AG04449 (cell line): ENCODE measurements at regions not wholly inside any gene's neighbourhood (a gene's known extent, or its start where the extent isn't known, plus 50 kb on each side); places are given as distances from the start of the nearest gene placed in this dataset.
"Not testable (repeated sequence)": the region's sequence is repeated elsewhere in the genome, so short reads cannot be mapped to it uniquely, and the experiment has no call there.

Experiments used
- CTCF ChIA-PET: fragments of 350-600 bp; formaldehyde crosslinking; extraction: SDS; loops from one replicate; lab custom pipeline; 2021; ENCODE audit warnings: antibody characterized with exemption; lab: Yijun Ruan, JAX
- POLR2A ChIA-PET: fragments of 400-600, 350-600 bp; formaldehyde crosslinking; extraction: SDS; loops from one replicate; lab custom pipeline; 2020; ENCODE audit warnings: antibody characterized with exemption, inconsistent platforms; lab: Yijun Ruan, JAX
- DNase-seq: peaks from one replicate; pipeline ENCODE4 v3.0.0-alpha.2; 2010; ENCODE audit warnings: low read depth, low spot score
- H3K4me3 ChIP-seq: 2 replicates; pipeline ENCODE4 v1.5.1; 2011; ENCODE audit warnings: low read depth, mild to moderate bottlenecking, control low read depth, low read length
- TF ChIP-seq, protein P1 (sequence below): IDR thresholded peaks from one replicate; pipeline ENCODE4 v1.5.1; 2011; ENCODE audit warnings: mild to moderate bottlenecking, moderate library complexity, low read length, control low read depth, inconsistent platforms; ENCODE audit not compliant: insufficient read depth; ENCODE audit errors: missing control alignments

DNA sequence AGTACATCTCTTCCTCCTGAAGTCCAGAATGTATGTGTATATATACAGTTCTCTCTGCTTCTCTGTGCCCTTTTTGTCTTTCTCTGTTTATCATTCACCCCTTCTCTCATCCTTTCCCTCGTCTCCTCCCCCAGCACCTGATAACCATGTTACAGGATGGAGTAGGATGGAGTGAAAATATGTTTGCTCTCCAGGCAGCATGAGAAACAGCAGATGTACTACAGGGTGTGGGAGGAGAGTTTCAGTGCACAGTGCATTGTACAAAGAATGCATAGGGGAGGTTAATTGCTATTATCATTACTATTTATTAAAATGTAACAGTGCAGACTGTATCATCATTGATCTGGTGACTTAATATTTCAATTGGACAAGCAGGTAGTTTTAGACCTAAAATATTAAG is 104.5 kb downstream of the MFAP3L start:
- H3K4me3 ChIP-seq = no peak overlapping the region
- ChIA-PET CTCF (interaction anchor here (1.4 kb wide), 1 partner anchor 111 kb away, joined by 5 read pairs; no protein-coding TSS in a partner anchor), POLR2A (no interaction called here)
- no peak for DNase-seq
- TF ChIP-seq, protein P1, sequence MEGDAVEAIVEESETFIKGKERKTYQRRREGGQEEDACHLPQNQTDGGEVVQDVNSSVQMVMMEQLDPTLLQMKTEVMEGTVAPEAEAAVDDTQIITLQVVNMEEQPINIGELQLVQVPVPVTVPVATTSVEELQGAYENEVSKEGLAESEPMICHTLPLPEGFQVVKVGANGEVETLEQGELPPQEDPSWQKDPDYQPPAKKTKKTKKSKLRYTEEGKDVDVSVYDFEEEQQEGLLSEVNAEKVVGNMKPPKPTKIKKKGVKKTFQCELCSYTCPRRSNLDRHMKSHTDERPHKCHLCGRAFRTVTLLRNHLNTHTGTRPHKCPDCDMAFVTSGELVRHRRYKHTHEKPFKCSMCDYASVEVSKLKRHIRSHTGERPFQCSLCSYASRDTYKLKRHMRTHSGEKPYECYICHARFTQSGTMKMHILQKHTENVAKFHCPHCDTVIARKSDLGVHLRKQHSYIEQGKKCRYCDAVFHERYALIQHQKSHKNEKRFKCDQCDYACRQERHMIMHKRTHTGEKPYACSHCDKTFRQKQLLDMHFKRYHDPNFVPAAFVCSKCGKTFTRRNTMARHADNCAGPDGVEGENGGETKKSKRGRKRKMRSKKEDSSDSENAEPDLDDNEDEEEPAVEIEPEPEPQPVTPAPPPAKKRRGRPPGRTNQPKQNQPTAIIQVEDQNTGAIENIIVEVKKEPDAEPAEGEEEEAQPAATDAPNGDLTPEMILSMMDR = no peak

DNA sequence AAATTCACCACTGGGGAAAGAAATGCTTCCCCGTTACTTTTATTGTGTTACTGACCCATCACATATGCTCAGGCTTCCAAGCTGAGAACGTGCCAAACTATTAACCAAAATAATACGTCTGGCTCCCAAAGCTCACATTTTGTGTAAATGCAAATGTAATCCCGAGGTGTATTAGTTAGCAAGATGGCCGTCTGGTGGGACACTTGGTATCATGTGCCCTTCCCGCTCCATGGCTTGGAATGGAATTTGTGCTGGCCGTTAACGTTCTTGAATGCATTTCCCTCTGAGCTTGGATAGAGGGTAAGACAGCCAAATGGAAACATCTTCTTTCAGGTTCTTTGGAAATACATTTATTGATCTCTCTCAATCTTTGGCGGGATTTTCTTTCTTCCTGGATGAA is 105.0 kb downstream of the MFAP3L start:
- TF ChIP-seq, protein P1 = no peak
- H3K4me3 ChIP-seq = no peak overlapping the region
- DNase-seq = no peak
- POLR2A ChIA-PET = no interaction called here
- CTCF ChIA-PET = interaction anchor here (1.4 kb wide), 1 partner anchor 110 kb away, joined by 5 read pairs; no protein-coding TSS in a partner anchor

DNA sequence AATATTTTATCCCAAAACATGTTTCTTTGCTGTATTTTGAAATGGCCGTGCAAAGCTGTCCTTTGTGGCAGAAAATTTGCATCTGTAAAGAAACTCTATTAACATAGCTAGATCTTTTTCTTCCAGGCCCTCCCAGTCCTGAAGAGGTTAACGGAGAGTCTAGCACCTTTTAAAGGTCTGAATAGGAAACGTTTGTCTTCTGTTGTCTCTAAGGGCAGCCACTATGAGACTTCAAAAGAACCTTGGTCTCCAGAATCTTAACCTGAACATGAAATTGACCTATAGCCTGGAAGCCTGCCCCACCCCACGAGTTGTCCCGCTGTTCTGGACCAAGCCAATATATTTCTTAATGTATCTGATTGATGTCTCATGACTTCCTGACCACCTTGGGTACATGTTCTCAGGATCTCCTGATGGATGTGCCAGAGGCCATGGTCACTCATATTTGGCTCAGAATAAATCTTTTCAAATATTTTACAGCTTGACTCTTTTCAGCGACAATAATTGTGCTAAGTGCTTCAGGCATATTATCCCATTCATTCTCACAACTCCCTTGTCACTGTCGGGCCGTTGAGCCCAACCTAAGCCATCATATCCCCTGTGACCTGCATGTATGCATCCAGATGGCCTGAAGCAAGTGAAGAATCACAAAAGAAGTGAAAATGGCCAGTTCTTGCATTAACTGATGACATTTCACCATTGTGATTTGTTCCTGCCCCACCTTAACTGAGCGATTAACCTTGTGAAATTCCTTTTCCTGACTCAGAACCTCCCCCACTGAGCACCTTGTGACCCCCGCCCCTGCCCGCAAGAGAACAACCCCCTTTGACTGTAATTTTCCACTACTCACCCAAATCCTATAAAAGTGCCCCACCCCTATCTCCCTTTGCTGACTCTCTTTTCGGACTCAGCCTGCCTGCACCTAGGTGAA is 106.7 kb downstream of the MFAP3L start:
- POLR2A ChIA-PET = interaction anchor here (0.6 kb wide), 1 partner anchor 57 kb away, joined by 7 read pairs; no protein-coding TSS in a partner anchor
- CTCF ChIA-PET, H3K4me3 ChIP-seq, DNase-seq: not testable (repeated sequence)

DNA sequence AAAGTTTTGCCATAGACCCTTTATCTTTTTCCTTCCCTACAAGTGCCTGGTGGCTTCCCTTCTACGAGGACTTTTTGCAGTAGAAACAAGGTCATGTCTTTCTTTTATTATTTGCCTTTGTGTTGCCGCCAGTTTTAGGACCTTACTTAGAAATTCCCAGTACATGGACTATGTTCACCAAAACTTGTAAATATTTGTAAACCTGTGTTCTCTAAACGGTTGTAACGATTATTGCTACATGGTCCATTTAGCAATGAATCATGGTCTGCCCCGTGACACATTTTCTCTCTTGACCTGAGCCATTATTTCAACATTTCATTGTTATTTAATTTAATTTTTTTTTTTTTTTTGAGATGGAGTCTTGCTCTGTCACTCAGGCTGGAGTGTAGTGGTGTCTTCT is 110.7 kb downstream of the MFAP3L start:
- no peak overlapping the region for H3K4me3 ChIP-seq
- POLR2A ChIA-PET = no interaction called here
- no peak for DNase-seq
- TF ChIP-seq, protein P1 = no peak
- CTCF ChIA-PET = no interaction called here

DNA sequence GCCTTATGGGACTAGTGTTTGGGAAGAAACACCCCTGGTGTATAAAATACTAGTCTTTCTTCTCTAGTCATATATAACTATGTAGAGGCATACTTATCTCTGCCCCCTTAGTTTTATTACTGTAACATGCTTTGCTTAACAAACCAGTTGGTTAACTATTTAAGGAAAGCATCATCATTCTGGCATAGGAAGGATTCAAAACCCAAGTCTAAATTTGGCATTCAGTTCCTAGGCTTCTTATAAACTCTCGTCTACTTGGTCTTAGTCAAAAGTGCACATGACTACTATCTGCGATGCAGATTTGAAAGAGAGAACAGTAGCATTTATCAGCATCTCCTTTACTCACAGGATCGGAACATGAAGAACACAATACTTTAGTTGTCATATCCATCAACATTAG is 111.3 kb downstream of the MFAP3L start:
- no peak for DNase-seq
- CTCF ChIA-PET = no interaction called here
- TF ChIP-seq, protein P1 = no peak
- POLR2A ChIA-PET = no interaction called here
- H3K4me3 ChIP-seq = no peak overlapping the region

DNA sequence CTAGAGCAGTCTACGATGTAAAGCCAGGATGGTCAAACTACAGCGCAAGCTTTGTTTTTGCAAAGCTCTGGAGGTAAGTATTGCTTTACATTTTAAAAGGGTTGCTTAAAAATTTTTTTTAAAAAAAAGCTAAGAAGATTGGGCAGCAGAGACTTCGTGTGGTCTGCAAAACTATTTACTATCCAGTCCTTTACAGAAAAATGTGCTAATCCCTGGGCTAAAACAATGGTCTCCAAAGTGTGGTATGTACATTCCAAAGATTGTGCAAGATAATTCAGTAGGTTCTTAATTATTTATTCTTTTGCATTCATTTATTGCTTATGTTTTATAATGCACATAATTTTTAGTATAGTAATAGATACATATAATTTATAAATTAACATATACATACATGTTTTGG is 113.2 kb downstream of the MFAP3L start:
- DNase-seq = no peak
- no peak overlapping the region for H3K4me3 ChIP-seq
- POLR2A ChIA-PET = no interaction called here
- TF ChIP-seq, protein P1 = no peak
- CTCF ChIA-PET = interaction anchor here (1.6 kb wide), 1 partner anchor 103 kb away, joined by 3 read pairs; no protein-coding TSS in a partner anchor
